Large intestine (tissue), 3 donors: ENCODE measurements at regions not wholly inside any gene's neighbourhood (a gene's known extent, or its start where the extent isn't known, plus 50 kb on each side); places are given as distances from the start of the nearest gene placed in this dataset.
"Not testable (repeated sequence)": the region's sequence is repeated elsewhere in the genome, so short reads cannot be mapped to it uniquely, and the experiment has no call there.

Experiments used
- DNase-seq, 2 donors: peaks; one replicate each; pipeline versions ENCODE4 v3.0.0 to v3.0.0-alpha.2; 2013
- H3K27ac ChIP-seq: one replicate; pipeline ENCODE4 v1.5.1; 2013; ENCODE audit warnings: low read length
- H3K27me3 ChIP-seq: 2 replicates; pipeline ENCODE4 v1.6.1; 2013; ENCODE audit warnings: low read length; ENCODE audit not compliant: control insufficient read depth, insufficient read depth
- H3K36me3 ChIP-seq: 2 replicates; pipeline ENCODE4 v1.6.1; 2013; ENCODE audit warnings: low read length; ENCODE audit not compliant: control insufficient read depth, insufficient read depth
- H3K4me1 ChIP-seq: one replicate; pipeline ENCODE4 v1.6.1; 2013; ENCODE audit warnings: low read length; ENCODE audit not compliant: control insufficient read depth, insufficient read depth
- H3K4me3 ChIP-seq: one replicate; pipeline ENCODE4 v1.5.1; 2013; ENCODE audit warnings: low read length
- H3K9me3 ChIP-seq: one replicate; pipeline ENCODE4 v1.6.1; 2013; ENCODE audit warnings: mild to moderate bottlenecking, low read depth, low read length, moderate library complexity; ENCODE audit not compliant: control insufficient read depth
- WGBS: methylation state at CpG from one replicate; pipeline ENCODE4 v1.1.5; 2013; ENCODE audit warnings: low lambda C conversion rate; ENCODE audit not compliant: insufficient coverage; 5-methylcytosine and 5-hydroxymethylcytosine counted together

DNA sequence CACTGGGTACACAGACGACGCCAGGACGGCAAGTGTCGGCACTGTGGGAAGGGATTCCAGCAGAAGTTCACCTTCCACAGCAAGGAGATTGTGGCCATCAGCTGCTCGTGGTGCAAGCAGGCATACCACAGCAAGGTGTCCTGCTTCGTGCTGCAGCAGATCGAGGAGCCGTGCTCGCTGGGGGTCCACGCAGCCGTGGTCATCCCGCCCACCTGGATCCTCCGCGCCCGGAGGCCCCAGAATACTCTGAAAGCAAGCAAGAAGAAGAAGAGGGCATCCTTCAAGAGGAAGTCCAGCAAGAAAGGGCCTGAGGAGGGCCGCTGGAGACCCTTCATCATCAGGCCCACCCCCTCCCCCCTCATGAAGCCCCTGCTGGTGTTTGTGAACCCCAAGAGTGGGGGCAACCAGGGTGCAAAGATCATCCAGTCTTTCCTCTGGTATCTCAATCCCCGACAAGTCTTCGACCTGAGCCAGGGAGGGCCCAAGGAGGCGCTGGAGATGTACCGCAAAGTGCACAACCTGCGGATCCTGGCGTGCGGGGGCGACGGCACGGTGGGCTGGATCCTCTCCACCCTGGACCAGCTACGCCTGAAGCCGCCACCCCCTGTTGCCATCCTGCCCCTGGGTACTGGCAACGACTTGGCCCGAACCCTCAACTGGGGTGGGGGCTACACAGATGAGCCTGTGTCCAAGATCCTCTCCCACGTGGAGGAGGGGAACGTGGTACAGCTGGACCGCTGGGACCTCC lies 89.4 kb downstream of the LACC1 start:
- not testable (repeated sequence) for H3K4me1 ChIP-seq, H3K27me3 ChIP-seq, H3K36me3 ChIP-seq, H3K4me3 ChIP-seq, H3K27ac ChIP-seq, DNase-seq
- WGBS, result no CpG with 5 or more reads among the region's 33 CpGs
- peaks cover 24% of the 10 kb centered on the region for H3K9me3 ChIP-seq

- DNase-seq, H3K4me3 ChIP-seq, H3K27me3 ChIP-seq, H3K4me1 ChIP-seq, H3K36me3 ChIP-seq, H3K27ac ChIP-seq: not testable (repeated sequence)
- peaks cover 24% of the 10 kb centered on the region for H3K9me3 ChIP-seq
- no CpG with 5 or more reads among the region's 27 CpGs for WGBS
Observed at GRCh38 chr13:43969919-43970318, 90.2 kb downstream of the LACC1 start.

DNA sequence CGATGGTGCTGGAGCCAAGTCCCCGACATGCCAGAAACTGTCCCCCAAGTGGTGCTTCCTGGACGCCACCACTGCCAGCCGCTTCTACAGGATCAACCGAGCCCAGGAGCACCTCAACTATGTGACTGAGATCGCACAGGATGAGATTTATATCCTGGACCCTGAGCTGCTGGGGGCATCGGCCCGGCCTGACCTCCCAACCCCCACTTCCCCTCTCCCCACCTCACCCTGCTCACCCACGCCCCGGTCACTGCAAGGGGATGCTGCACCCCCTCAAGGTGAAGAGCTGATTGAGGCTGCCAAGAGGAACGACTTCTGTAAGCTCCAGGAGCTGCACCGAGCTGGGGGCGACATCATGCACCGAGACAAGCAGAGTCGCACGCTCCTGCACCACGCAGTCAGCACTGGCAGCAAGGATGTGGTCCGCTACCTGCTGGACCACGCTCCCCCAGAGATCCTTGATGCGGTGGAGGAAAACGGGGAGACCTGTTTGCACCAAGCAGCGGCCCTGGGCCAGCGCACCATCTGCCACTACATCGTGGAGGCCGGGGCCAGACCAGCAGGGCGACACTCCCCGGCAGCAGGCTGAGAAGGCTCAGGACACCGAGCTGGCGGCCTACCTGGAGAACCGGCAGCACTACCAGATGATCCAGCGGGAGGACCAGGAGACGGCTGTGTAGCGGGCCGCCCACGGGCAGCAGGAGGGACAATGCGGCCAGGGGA lies 91.0 kb downstream of the LACC1 start:
- not testable (repeated sequence) for H3K27me3 ChIP-seq, H3K4me3 ChIP-seq, H3K27ac ChIP-seq, H3K4me1 ChIP-seq, DNase-seq, H3K36me3 ChIP-seq
- WGBS, result no CpG with 5 or more reads among the region's 36 CpGs
- peaks cover 24% of the 10 kb centered on the region for H3K9me3 ChIP-seq

DNA sequence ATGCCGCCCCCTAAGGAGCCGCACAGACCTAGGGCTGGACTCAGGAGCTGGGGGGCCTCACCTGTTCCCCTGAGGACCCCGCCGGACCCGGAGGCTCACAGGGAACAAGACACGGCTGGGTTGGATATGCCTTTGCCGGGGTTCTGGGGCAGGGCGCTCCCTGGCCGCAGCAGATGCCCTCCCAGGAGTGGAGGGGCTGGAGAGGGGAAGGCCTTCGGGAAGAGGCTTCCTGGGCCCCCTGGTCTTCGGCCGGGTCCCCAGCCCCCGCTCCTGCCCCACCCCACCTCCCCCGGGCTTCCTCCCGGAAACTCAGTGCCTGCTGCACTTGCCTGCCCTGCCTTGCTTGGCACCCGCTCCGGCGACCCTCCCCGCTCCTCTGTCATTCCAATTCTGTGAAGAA lies 91.6 kb downstream of the LACC1 start:
- not testable (repeated sequence) for H3K4me1 ChIP-seq, H3K4me3 ChIP-seq, H3K36me3 ChIP-seq, DNase-seq, H3K27ac ChIP-seq, H3K27me3 ChIP-seq
- WGBS, result no CpG with 5 or more reads among the region's 19 CpGs
- peaks cover 24% of the 10 kb centered on the region for H3K9me3 ChIP-seq

- H3K4me1 ChIP-seq, result no peaks in the 10 kb centered on the region
- no peaks in the 10 kb centered on the region for H3K36me3 ChIP-seq
- H3K4me3 ChIP-seq, result no peak overlapping the region
- H3K27ac ChIP-seq, result no peak overlapping the region
- WGBS, result 75% methylated on average over 1 of the region's 1 CpG
- H3K27me3 ChIP-seq, result no peaks in the 10 kb centered on the region
- no peaks in the 10 kb centered on the region for H3K9me3 ChIP-seq
- DNase-seq, result no peak
Observed at GRCh38 chr13:43977911-43978310, 98.2 kb downstream of the LACC1 start.

DNA sequence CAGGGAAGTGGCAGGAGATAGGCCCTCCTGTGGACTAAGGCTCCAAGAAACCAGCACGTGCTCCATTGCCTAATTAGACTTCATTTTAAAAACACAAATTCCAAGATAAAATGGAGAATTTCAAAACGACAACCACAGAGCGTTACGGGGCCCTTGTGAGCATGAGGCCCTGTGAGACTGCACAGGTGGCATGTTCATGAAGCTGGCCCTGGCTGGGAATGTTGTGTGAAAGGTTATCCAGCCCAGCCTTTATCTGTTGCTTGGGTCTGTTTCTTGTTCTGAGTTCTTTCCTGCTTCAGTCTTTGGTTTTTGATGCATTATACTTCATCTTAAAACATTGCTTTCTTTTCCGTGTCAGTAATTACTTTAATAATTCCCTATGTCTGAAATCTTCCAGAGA lies 99.0 kb downstream of the LACC1 start:
- 100% methylated on average over 1 of the region's 5 CpGs for WGBS
- DNase-seq, result no peak
- Histone ChIP-seq H3K36me3 (no peaks in the 10 kb centered on the region), H3K27ac (no peak overlapping the region), H3K9me3 (no peaks in the 10 kb centered on the region), H3K4me3 (no peak overlapping the region), H3K4me1 (no peaks in the 10 kb centered on the region), H3K27me3 (no peaks in the 10 kb centered on the region)

DNA sequence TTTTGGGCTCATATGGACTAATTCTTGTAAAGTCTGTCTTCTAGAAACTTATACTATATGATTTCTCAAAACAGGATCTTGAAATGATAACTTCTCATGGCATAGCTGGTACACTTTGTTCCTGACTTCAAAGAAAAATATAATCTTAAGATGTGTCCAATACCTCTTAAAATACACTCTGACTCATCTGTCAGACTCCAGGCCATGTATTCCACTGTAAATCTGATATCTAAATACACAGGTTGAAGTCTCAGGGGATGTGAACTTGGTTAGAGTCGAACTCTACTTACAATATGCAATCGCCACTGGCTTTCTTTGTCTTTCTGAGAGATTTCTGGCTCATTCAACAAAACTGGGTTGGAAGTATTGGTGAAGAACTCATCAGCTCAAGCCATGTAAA lies 99.8 kb downstream of the LACC1 start:
- Histone ChIP-seq H3K9me3 (no peaks in the 10 kb centered on the region), H3K27me3 (no peaks in the 10 kb centered on the region), H3K36me3 (no peaks in the 10 kb centered on the region), H3K27ac (no peak overlapping the region), H3K4me1 (no peaks in the 10 kb centered on the region), H3K4me3 (no peak overlapping the region)
- no CpG with 5 or more reads among the region's 2 CpGs for WGBS
- DNase-seq, result no peak

- no peaks in the 10 kb centered on the region for H3K27me3 ChIP-seq
- H3K9me3 ChIP-seq, result no peaks in the 10 kb centered on the region
- H3K36me3 ChIP-seq, result no peaks in the 10 kb centered on the region
- no peak for DNase-seq
- 80% methylated on average over 1 of the region's 1 CpG for WGBS
- H3K27ac ChIP-seq, result no peak overlapping the region
- peaks cover 4% of the 10 kb centered on the region for H3K4me1 ChIP-seq
- H3K4me3 ChIP-seq, result no peak overlapping the region
Observed at GRCh38 chr13:43980587-43980986, 100.9 kb downstream of the LACC1 start.

- H3K9me3 ChIP-seq, result no peaks in the 10 kb centered on the region
- no peaks in the 10 kb centered on the region for H3K36me3 ChIP-seq
- no peaks in the 10 kb centered on the region for H3K27me3 ChIP-seq
- DNase-seq, result no peak
- no peak overlapping the region for H3K4me3 ChIP-seq
- H3K27ac ChIP-seq, result no peak overlapping the region
- 100% methylated on average over 1 of the region's 5 CpGs for WGBS
- peaks cover 7% of the 10 kb centered on the region for H3K4me1 ChIP-seq
Observed at GRCh38 chr13:43981091-43981490, 101.4 kb downstream of the LACC1 start.

- Histone ChIP-seq H3K4me1 (peaks cover 7% of the 10 kb centered on the region), H3K36me3 (no peaks in the 10 kb centered on the region), H3K27ac (no peak overlapping the region), H3K4me3 (no peak overlapping the region), H3K9me3 (no peaks in the 10 kb centered on the region), H3K27me3 (no peaks in the 10 kb centered on the region)
- DNase-seq, result no peak
- WGBS, result no CpG with 5 or more reads among the region's 3 CpGs
Observed at GRCh38 chr13:43981512-43982301, 102.0 kb downstream of the LACC1 start.
